Tibial nerve (tissue), 4 donors: ENCODE measurements at regions not wholly inside any gene's neighbourhood (a gene's known extent, or its start where the extent isn't known, plus 50 kb on each side); places are given as distances from the start of the nearest gene placed in this dataset.

Experiments used
- DNase-seq, 2 donors: peaks; one replicate each; pipeline ENCODE4 v3.0.0-alpha.2; 2019; ENCODE audit warnings: low spot score in 2 of 2
- H3K27ac ChIP-seq, 4 donors: fragments of 200-600 bp; sonication (generic) in 3 of 4; one replicate each; pipeline ENCODE4 v1.5.1; 2017 to 2019; ENCODE audit warnings: mild to moderate bottlenecking in 1 of 4
- H3K27me3 ChIP-seq, 2 donors: fragments of 200-600 bp; sonication (generic) in 1 of 2; one replicate each; pipeline versions ENCODE4 v1.5.1 to v1.6.0; 2017 to 2019
- H3K36me3 ChIP-seq, 3 donors: fragments of 200-600 bp; sonication (generic); one replicate each; pipeline ENCODE4 v1.5.1; 2018 to 2019
- H3K4me1 ChIP-seq, 4 donors: fragments of 200-600 bp; sonication (generic) in 3 of 4; one replicate each; pipeline ENCODE4 v1.5.1; 2017 to 2019
- H3K4me3 ChIP-seq, 4 donors: fragments of 200-600 bp; sonication (generic) in 3 of 4; one replicate each; pipeline ENCODE4 v1.5.1; 2017 to 2019; ENCODE audit warnings: mild to moderate bottlenecking in 1 of 4, moderate library complexity in 1 of 4
- H3K9me3 ChIP-seq, 4 donors: fragments of 200-600 bp; sonication (generic) in 3 of 4; one replicate each; pipeline ENCODE4 v1.5.1; 2017 to 2019
- CTCF ChIP-seq, 5 experiments: fragments of 200-600 bp in 3 of 5; fragments of 450-650 bp in 2 of 5; sonication (generic) in 3 of 5; IDR thresholded peaks; one replicate each; pipeline ENCODE4 v1.5.1; 2016 to 2019; ENCODE audit warnings: antibody characterized with exemption in 5 of 5, mild to moderate bottlenecking in 3 of 5, moderate library complexity in 2 of 5
- EP300 ChIP-seq, 2 donors: sonication (generic); formaldehyde crosslinking; IDR thresholded peaks; one replicate each; pipeline ENCODE4 v1.6.1; 2017; ENCODE audit warnings: antibody characterized with exemption in 2 of 2, mild to moderate bottlenecking in 1 of 2
- POLR2A ChIP-seq, 2 donors: fragments of 450-650 bp; IDR thresholded peaks; one replicate each; pipeline ENCODE4 v1.6.1; 2017; ENCODE audit warnings: antibody characterized with exemption in 2 of 2, mild to moderate bottlenecking in 2 of 2, moderate library complexity in 2 of 2
- WGBS, 2 donors: methylation state at CpG; one replicate each; pipeline ENCODE4 v1.1.5; 2018; 5-methylcytosine and 5-hydroxymethylcytosine counted together

GRCh38 chr13:108483981-108484380 lies 145.4 kb upstream of the MYO16 start:
- 43% methylated on average over 1 of the region's 1 CpG for WGBS, 2 donors
- Histone ChIP-seq H3K9me3 (no peaks in the 10 kb centered on the region), H3K27me3 (no peaks in the 10 kb centered on the region), H3K4me1 (no peaks in the 10 kb centered on the region), H3K27ac (no peak overlapping the region), H3K4me3 (no peak overlapping the region), H3K36me3 (no peaks in the 10 kb centered on the region)
- TF ChIP-seq POLR2A (IDR thresholded peaks at IDR 0.05) (no peak), EP300 (IDR thresholded peaks at IDR 0.05) (no peak), CTCF (IDR thresholded peaks at IDR 0.05) (no peak)
- no peak for DNase-seq

- H3K9me3 ChIP-seq = peaks cover 0 to 6% (median 1%) of the 10 kb centered on the region in 4 donors
- DNase-seq = no peak
- no peak for TF ChIP-seq CTCF (IDR thresholded peaks at IDR 0.05)
- TF ChIP-seq EP300 (IDR thresholded peaks at IDR 0.05) = no peak
- no peak for TF ChIP-seq POLR2A (IDR thresholded peaks at IDR 0.05)
Observed at GRCh38 chr13:108486096-108486495, 143.3 kb upstream of the MYO16 start.

GRCh38 chr13:108494991-108495645 lies 134.3 kb upstream of the MYO16 start:
- 3% methylated on average over 27 to 37 of the region's 40 CpGs for WGBS, 2 donors
- H3K4me3 ChIP-seq = peak overlapping the region in 1 of 4 donors; percentile 46
- peaks cover 0 to 20% (median 3%) of the 10 kb centered on the region in 4 donors for H3K4me1 ChIP-seq
- H3K9me3 ChIP-seq = peaks cover 0 to 1% (median 0%) of the 10 kb centered on the region in 4 donors
- TF ChIP-seq EP300 (IDR thresholded peaks at IDR 0.05) (no peak), POLR2A (IDR thresholded peaks at IDR 0.05) (no peak), CTCF (IDR thresholded peaks at IDR 0.05) (no peak)
- peaks cover 0 to 30% of the 10 kb centered on the region in 2 donors for H3K27me3 ChIP-seq
- DNase-seq = no peak
- H3K36me3 ChIP-seq = no peaks in the 10 kb centered on the region
- H3K27ac ChIP-seq = no peak overlapping the region

More at GRCh38 chr13:108486096-108486495, 143.3 kb upstream of the MYO16 start:
- Histone ChIP-seq H3K36me3 (no peaks in the 10 kb centered on the region), H3K4me1 (no peaks in the 10 kb centered on the region), H3K4me3 (no peak overlapping the region), H3K27ac (no peak overlapping the region), H3K27me3 (no peaks in the 10 kb centered on the region)

- no peaks in the 10 kb centered on the region for H3K9me3 ChIP-seq
- no peak overlapping the region for H3K27ac ChIP-seq
- peak overlapping the region; percentile 7 to 46 (median 19) for H3K4me3 ChIP-seq
- WGBS, 2 donors = 1 to 2% methylated on average over 8 to 67 of the region's 90 CpGs
- DNase-seq = no peak
- peaks cover 0 to 30% of the 10 kb centered on the region in 2 donors for H3K27me3 ChIP-seq
- H3K4me1 ChIP-seq = peaks cover 0 to 20% (median 3%) of the 10 kb centered on the region in 4 donors
- TF ChIP-seq CTCF (IDR thresholded peaks at IDR 0.05) (no peak), EP300 (IDR thresholded peaks at IDR 0.05) (no peak), POLR2A (IDR thresholded peaks at IDR 0.05) (no peak)
- H3K36me3 ChIP-seq = no peaks in the 10 kb centered on the region
Observed at GRCh38 chr13:108495646-108496361, 133.6 kb upstream of the MYO16 start.
